OCI-LY7 (cell line): ENCODE measurements at regions not wholly inside any gene's neighbourhood (a gene's known extent, or its start where the extent isn't known, plus 50 kb on each side); places are given as distances from the start of the nearest gene placed in this dataset.

Source experiments
- BruUV-seq: library from RNA; stranded (reverse); fragments of 400-500 nt; replicated peaks from 2 replicates; lab custom pipeline; 2021; lab: Mats Ljungman, UMichigan
- CTCF ChIA-PET: fragments of 300-600 bp; sonication (Branson Sonifier 250); formaldehyde crosslinking; loops from one replicate; lab custom pipeline; 2022; ENCODE audit warnings: antibody characterized with exemption; ENCODE audit not compliant: unreplicated experiment; lab: Charles Lee
- POLR2A ChIA-PET: fragments of 300-600 bp; sonication (Branson Sonifier 250); formaldehyde crosslinking; loops from one replicate; lab custom pipeline; 2022; ENCODE audit warnings: antibody characterized with exemption; lab: Charles Lee
- DNase-seq: peaks from one replicate; pipeline ENCODE4 v3.0.0-alpha.2; 2015; ENCODE audit warnings: low spot score
- H2AFZ ChIP-seq: fragments of 200-600 bp; sonication (generic), shearing (Covaris generic); 2 replicates; pipeline ENCODE4 v1.6.1; 2014; ENCODE audit warnings: mild to moderate bottlenecking, antibody characterized with exemption, low read length, moderate library complexity
- H3K27ac ChIP-seq: fragments of 200-600 bp; sonication (generic); 2 replicates; pipeline ENCODE4 v1.5.1; 2014; ENCODE audit warnings: mixed run types, low read depth, mild to moderate bottlenecking, moderate library complexity, low read length, inconsistent platforms; ENCODE audit not compliant: poor library complexity, severe bottlenecking
- H3K36me3 ChIP-seq: fragments of 200-600 bp; sonication (generic); 2 replicates; pipeline ENCODE4 v1.6.1; 2014; ENCODE audit warnings: mild to moderate bottlenecking, antibody characterized with exemption, low read length, moderate library complexity, mixed read lengths; ENCODE audit not compliant: insufficient read depth
- H3K4me1 ChIP-seq: fragments of 200-600 bp; sonication (generic); 2 replicates; pipeline ENCODE4 v1.5.1; 2014; ENCODE audit warnings: mild to moderate bottlenecking, low read length; ENCODE audit not compliant: insufficient read depth, poor library complexity, severe bottlenecking
- H3K4me2 ChIP-seq: fragments of 200-600 bp; sonication (generic); 2 replicates; pipeline ENCODE4 v1.6.1; 2014; ENCODE audit warnings: mild to moderate bottlenecking, low read length
- H3K4me3 ChIP-seq: fragments of 200-600 bp; sonication (generic); 2 replicates; pipeline ENCODE4 v1.5.1; 2014; ENCODE audit warnings: mild to moderate bottlenecking, low read depth, low read length; ENCODE audit not compliant: poor library complexity, severe bottlenecking
- H3K79me2 ChIP-seq: fragments of 200-600 bp; sonication (generic); 2 replicates; pipeline ENCODE4 v1.6.1; 2016; ENCODE audit warnings: low read depth, mild to moderate bottlenecking, low read length, moderate library complexity, mixed read lengths; ENCODE audit not compliant: insufficient read depth
- H3K9me2 ChIP-seq: fragments of 200-600 bp; sonication (generic); 2 replicates; pipeline ENCODE4 v1.6.1; 2016; ENCODE audit warnings: mild to moderate bottlenecking, low read length, mixed read lengths; ENCODE audit not compliant: insufficient read depth
- H3K9me3 ChIP-seq: fragments of 200-600 bp; sonication (generic); 2 replicates; pipeline ENCODE4 v1.6.1; 2014; ENCODE audit warnings: mild to moderate bottlenecking, mixed run types, low read length, mixed read lengths
- H4K20me1 ChIP-seq: fragments of 200-600 bp; sonication (generic); 2 replicates; pipeline ENCODE4 v1.6.1; 2014; ENCODE audit warnings: mild to moderate bottlenecking, antibody characterized with exemption, low read length, moderate library complexity, mixed read lengths; ENCODE audit not compliant: insufficient read depth
- CTCF ChIP-seq: fragments of 200-600 bp; sonication (generic); conservative IDR thresholded peaks from 2 replicates; pipeline ENCODE4 v1.5.1; 2014; ENCODE audit warnings: mild to moderate bottlenecking, antibody characterized with exemption, low read length, moderate library complexity, mixed read lengths
- EZH2phosphoT487 ChIP-seq: fragments of 200-600 bp; sonication (generic); IDR thresholded peaks from 2 replicates; pipeline ENCODE4 v1.6.1; 2018; ENCODE audit warnings: low read depth, borderline replicate concordance, mild to moderate bottlenecking, mixed run types, antibody characterized with exemption, low read length, moderate library complexity, mixed read lengths
- intact Hi-C: fragments of 100-400 bp; cut with micrococcal nuclease; formaldehyde crosslinking; loops from one replicate; pipeline ENCODE4 v1.10.0; 2022; ENCODE audit not compliant: unreplicated experiment

GRCh38 chr7:114303301-114303700 lies 111.3 kb upstream of the FOXP2 start:
- H4K20me1 ChIP-seq = no peaks in the 10 kb centered on the region
- H3K4me1 ChIP-seq = no peaks in the 10 kb centered on the region
- H3K4me3 ChIP-seq = no peak overlapping the region
- TF ChIP-seq EZH2phosphoT487 = no peak
- no peak for TF ChIP-seq CTCF
- POLR2A ChIA-PET = no interaction called here
- no peak overlapping the region for H2AFZ ChIP-seq
- no peaks in the 10 kb centered on the region for H3K9me2 ChIP-seq
- H3K4me2 ChIP-seq = no peak overlapping the region
- H3K36me3 ChIP-seq = no peaks in the 10 kb centered on the region
- intact Hi-C loops = no loop called here
- no peak for DNase-seq
- no peaks in the 10 kb centered on the region for H3K79me2 ChIP-seq
- no peak overlapping the region for H3K27ac ChIP-seq
- CTCF ChIA-PET = no interaction called here
- BruUV-seq = no TSS peak
- no peaks in the 10 kb centered on the region for H3K9me3 ChIP-seq

- Histone ChIP-seq H3K27ac (no peak overlapping the region), H3K4me1 (no peaks in the 10 kb centered on the region), H4K20me1 (no peaks in the 10 kb centered on the region), H3K4me3 (no peak overlapping the region), H3K4me2 (no peak overlapping the region), H3K79me2 (no peaks in the 10 kb centered on the region), H3K9me2 (no peaks in the 10 kb centered on the region), H3K36me3 (no peaks in the 10 kb centered on the region), H2AFZ (no peak overlapping the region), H3K9me3 (no peaks in the 10 kb centered on the region)
- ChIA-PET CTCF (no interaction called here), POLR2A (no interaction called here)
- no peak for DNase-seq
- intact Hi-C loops = no loop called here
- BruUV-seq = no TSS peak
- TF ChIP-seq EZH2phosphoT487 = no peak
- TF ChIP-seq CTCF = no peak
Observed at GRCh38 chr7:114302858-114303257, 111.8 kb upstream of the FOXP2 start.

GRCh38 chr7:114298011-114298410 lies 116.6 kb upstream of the FOXP2 start:
- no peaks in the 10 kb centered on the region for H3K4me1 ChIP-seq
- no peaks in the 10 kb centered on the region for H4K20me1 ChIP-seq
- DNase-seq = no peak
- no peaks in the 10 kb centered on the region for H3K9me3 ChIP-seq
- ChIA-PET CTCF (no interaction called here), POLR2A (interaction anchor here (1.2 kb wide), 1 partner anchor 8 kb away, joined by 5 read pairs; no protein-coding TSS in a partner anchor)
- H3K9me2 ChIP-seq = no peaks in the 10 kb centered on the region
- H3K4me2 ChIP-seq = no peak overlapping the region
- no peak overlapping the region for H3K27ac ChIP-seq
- TF ChIP-seq EZH2phosphoT487 (no peak), CTCF (no peak)
- no peaks in the 10 kb centered on the region for H3K79me2 ChIP-seq
- H2AFZ ChIP-seq = no peak overlapping the region
- BruUV-seq = no TSS peak
- H3K4me3 ChIP-seq = no peak overlapping the region
- intact Hi-C loops = no loop called here
- H3K36me3 ChIP-seq = no peaks in the 10 kb centered on the region
